ENCODE measurements at regions not wholly inside any gene's neighbourhood (a gene's known extent, or its start where the extent isn't known, plus 50 kb on each side); places are given as distances from the start of the nearest gene placed in this dataset.

- no peak for DNase-seq (ENCODE audit: low read depth in 2 of 2)
Observed at GRCh38 chr22:48282804-48283203, 1520.4 kb downstream of the TBC1D22A start.

DNA sequence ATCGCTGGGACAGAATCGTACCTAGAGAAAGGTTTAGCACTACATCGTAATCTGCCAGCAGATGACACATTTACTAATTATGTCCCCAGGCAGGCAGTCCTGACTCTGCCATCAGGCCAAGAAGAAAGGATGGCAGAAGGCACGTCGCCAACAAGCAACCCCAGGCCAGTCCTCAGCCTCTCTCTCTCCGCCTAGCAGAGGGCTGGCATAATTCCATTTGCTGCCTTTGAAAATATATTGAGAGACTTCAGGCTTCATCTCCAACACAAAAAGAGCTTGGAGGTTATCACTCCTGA is 1517.0 kb downstream of the TBC1D22A start:
- DNase-seq (ENCODE audit: low read depth in 2 of 2) = no peak

DNA sequence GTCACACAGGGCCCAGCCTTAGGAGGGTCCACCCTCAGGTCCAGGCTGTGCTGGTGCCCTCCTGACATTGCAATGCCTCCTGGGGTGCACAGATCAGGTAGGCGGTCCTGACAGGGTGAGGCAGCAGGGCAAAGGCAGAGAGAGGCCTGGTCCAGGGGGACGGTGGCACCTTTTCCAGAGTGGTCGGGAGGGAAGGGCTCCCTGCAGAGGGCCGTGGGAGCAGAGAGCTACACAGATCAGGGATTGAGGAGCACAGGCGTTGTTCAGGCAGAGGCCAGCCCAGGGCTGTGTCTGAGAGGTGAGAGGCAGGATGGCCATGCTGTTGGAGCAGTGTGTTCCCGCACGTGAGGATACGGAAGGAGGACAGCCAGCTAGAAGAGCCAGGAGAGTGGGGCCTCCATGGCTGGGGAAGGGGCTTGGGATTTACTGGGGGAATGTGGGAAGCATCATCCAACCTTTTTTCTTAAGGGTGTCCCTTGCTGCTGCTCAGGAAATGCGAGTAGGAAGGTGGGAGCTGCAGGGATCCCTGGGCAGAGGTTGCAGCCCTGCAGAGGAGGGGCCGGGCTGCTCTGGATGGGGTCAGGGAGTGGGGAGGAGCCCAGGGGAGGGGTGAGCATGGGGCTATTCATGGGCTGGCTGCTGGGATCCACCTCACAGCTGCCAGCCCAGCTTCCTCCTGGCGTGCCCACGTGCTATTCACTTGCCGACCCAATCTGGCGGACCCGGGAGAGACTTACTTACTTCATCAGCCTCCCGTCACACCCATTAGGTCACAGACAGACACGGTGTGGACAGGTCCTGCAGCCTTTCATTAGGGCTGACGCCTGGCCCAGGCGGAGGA is 1516.4 kb downstream of the TBC1D22A start:
- no peak for DNase-seq (ENCODE audit: low read depth in 2 of 2)

DNA sequence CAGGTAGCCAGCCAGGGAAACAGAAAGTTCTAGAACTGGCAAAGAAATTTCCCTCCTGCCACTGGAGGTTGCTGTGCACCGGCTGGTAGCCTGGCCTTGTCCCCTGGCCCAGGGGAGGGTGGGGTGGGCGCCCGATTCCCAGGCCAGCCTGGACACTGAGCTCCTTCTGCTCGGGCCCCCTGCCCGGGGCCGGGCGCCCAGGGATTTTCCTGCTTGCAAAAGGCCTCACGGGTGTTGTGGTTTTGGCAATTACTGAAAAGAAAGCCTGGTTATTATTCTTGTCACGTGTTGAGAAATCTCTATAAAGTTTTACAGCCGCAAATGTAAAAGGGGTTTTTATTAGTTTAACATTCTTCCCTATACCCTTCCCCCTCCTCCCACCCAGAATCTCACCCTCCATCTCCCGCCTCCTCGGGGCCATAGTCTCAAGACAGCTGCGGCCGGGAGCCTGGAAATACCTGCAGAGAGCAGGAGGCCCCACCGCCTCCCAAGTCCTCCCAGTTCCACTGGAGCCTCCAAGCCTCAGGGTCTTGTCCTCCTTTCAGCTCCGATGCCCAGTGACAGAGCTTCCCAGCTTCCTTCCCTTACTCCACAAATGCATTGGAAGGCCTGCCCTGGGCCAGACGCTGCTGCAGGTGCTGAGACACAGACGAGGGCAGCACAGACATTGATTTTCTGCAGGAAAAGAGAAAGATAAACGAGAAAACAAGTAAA is 1515.6 kb downstream of the TBC1D22A start:
- no peak for DNase-seq (ENCODE audit: low read depth in 2 of 2)

DNA sequence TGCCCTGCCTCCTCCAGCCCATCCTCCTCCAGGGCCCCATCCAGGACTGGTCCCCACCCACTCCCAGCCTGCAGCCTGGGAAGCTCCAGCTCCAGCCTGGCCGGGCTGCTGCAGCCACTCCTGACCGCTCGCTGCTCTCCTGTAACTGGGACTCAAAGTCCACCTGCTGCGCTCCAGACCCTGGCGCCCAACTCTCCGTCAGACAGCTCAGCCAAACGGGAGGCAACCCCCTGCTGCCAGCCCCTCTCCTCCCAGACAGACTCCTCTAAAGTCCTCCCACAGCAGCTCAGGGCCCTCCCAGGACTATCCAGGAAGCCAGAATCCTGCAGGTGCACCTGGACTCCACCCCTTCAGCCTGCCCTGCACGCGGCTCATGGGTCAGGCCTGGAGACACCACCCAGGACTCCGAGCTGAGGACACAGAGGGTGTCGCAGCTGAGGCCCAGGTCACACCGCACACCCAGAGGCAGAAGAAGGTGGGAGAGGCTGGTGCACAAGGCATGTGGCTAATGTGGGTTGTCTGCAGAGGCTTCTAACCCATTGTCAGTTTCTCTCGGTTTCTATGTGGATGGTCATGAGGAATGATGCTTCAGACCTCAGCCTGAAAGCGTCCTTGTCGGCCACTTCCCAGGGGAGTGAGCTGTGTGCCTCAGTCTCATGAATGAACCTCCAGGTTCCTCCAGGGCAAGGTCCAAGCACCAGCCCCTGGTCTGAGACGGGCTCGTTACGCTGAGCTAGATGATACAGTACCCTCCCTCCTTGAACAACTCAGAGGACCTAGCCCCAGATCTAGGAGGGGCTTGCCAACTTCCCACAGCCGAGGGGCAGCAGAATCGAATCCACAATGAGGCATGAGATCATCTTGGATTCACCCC is 1514.8 kb downstream of the TBC1D22A start:
- no peak for DNase-seq (ENCODE audit: low read depth in 2 of 2)

GRCh38 chr22:48275412-48275811 is 1513.0 kb downstream of the TBC1D22A start:
- DNase-seq (ENCODE audit: low read depth in 2 of 2) = no peak

DNA sequence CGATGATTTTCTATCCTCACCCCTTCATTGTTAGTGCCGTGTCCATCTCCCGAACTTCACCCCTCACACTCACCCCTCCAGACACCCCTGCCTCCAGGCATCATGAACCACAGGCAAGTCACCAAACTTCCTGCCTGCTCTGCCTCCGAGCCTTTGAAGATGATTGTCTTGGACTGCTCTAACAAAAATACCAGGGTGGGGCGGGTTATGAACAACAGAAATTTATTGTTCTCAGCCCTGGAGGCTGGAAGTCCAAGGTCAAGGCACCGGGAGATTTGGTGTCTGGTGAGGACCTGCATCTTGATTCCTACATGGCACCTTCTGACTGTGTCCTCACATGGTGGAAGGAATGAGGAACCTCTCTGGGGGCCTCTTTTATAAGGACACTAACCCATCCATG is 1508.3 kb downstream of the TBC1D22A start:
- no peak for DNase-seq (ENCODE audit: low read depth in 2 of 2)

DNA sequence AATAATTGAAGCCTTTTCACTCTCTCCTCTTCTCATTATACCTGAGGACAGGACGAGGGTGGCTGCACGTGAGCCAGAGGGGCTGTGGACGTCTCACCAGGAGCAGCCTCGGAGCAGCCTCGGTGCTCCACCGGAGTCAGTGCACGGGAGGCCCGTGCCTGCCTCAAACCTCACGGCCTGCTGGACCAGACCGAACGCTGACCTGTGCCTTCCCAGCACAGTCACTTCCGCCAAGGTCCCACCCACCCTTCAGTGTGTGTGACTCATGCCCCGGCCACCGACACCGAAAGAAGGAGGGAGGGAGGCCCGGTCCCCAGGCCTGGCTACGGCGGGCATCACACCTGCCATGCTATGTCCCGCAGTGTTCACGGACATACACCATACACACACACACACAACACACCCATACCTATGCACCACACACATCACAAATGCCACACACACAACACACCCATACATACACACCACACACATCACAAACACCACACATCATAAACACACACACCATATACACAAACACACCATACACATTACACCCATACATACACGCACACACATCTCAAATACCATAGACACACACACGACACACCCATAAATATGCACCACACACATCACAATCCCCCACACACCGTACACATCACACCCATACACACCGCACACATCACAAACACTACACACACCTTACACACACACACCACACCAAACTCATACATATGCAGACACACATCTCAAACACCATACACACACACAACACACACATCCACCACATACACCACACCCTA is 1506.5 kb downstream of the TBC1D22A start:
- no peak for DNase-seq (ENCODE audit: low read depth in 2 of 2)

GRCh38 chr22:48268293-48268692 is 1505.8 kb downstream of the TBC1D22A start:
- no peak for DNase-seq (ENCODE audit: low read depth in 2 of 2)

- no peak for DNase-seq (ENCODE audit: low read depth in 2 of 2)
Observed at GRCh38 chr22:48267681-48268080, 1505.2 kb downstream of the TBC1D22A start.

DNA sequence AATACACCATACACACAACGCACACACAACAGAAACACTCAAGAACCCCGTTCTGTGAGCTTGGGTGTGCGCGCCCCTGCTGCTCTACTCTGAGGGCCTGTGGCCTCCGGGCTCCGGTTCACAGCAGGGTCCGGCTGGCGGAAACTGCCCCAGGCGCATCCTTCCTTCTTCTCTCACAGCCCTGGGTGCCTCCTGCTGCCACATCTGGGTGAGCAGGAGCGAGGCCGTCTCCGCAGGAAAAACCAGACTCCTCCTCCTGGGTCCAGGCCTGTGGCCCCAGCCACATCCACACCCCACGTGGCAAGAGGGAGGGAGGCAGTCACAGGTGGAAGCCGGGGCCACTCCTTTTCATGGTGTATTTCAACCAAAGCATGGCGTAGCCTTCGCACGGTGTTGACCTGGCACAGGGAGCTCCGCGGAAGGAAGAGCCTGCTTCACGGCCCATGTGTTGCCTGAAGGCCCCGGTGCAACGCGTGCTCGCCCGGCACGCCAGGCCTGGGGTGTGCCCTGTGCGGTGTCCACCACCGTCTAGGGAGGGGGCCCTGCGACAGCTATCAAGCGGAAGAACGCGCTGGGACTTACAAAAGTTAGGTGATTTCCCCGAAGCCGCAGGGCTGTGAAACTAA is 1502.7 kb downstream of the TBC1D22A start:
- no peak for DNase-seq (ENCODE audit: low read depth in 2 of 2)

DNA sequence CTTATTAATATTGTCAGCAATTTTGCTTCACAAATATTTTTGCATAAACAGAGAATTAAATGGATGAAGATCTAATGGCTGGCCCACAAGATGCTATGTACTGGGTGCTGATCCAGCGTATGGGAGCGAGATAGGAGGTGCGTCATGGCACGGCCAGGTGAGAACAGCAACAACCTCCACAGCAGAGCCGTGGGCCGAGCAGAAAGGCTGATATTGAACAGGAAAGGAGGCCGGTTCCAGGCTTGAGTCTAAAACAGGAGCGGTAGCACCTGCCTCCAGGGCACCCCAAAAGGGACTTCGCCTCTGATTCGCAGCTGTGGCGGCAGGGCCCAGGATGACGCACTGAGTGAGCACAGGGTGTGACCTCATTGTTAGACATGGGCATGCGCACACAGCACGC is 1502.1 kb downstream of the TBC1D22A start:
- DNase-seq (ENCODE audit: low read depth in 2 of 2) = no peak

GRCh38 chr22:48263791-48264351 is 1501.4 kb downstream of the TBC1D22A start:
- no peak for DNase-seq (ENCODE audit: low read depth in 2 of 2)

- DNase-seq (ENCODE audit: low read depth in 2 of 2) = no peak
Observed at GRCh38 chr22:48263431-48263765, 1500.9 kb downstream of the TBC1D22A start.

GRCh38 chr22:48262596-48263430 is 1500.4 kb downstream of the TBC1D22A start:
- no peak for DNase-seq (ENCODE audit: low read depth in 2 of 2)

GRCh38 chr22:48261706-48262105 is 1499.3 kb downstream of the TBC1D22A start:
- no peak for DNase-seq (ENCODE audit: low read depth in 2 of 2)

DNA sequence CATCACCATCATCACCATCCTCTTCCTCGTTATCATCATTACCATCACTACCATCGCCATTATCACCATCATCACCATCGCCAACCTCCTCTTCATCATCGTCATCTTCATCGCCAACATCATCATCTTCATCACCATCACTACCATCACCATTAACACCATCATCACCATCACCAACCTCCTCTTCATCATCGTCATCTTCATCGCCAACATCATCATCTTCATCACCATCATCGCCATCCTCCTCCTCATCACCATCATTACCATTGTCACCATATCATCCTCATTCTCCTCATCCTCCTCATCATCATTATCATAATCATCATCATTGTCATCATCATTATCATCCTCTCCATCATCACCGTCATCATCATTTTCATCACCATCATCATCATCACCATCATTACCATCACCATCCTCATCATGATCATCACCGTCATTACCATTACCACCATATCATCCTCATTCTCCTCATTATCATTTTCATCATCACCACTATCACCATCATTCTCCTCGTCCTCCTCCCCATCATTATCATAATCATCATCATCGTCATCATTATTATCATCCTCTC is 1498.7 kb downstream of the TBC1D22A start:
- DNase-seq (ENCODE audit: low read depth in 2 of 2) = no peak

DNA sequence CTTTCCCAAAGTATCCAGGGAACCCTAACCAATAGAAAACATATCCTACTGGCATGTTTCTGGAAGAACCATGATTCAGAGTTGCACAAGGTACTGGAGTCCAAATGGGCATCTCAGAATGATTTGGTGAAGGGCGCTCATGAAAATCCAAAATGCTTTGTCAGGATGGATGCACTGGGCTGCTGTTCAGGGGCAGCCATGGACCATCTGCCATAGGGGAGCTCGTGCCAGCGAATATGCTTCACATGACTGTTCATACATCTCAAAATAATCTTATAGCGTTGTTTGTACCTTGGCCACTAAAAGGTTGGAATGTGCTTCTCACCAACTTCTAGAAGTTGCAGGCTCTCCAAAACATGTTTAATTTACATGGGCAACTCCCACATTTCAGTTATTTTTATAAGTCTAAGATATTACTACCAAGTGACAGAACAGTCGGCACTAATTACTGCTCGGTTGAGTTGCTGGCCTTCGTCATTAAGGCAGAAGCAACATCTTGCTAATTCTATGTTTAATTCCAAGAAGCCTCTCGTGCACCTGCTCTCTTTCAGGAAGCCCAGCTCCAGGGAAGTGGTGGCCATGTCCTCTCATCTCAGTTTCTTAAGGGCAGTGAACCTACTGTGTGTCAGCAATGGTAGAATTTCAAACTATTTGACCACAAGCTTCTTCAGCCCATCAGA is 1497.7 kb downstream of the TBC1D22A start:
- no peak for DNase-seq (ENCODE audit: low read depth in 2 of 2)

GRCh38 chr22:48258811-48259210 is 1496.4 kb downstream of the TBC1D22A start:
- DNase-seq (ENCODE audit: low read depth in 2 of 2) = no peak
